GM18873 (cell line): ENCODE measurements at regions not wholly inside any gene's neighbourhood (a gene's known extent, or its start where the extent isn't known, plus 50 kb on each side); places are given as distances from the start of the nearest gene placed in this dataset.

Experiments
- ATAC-seq: cut with Tn5 transposase; IDR thresholded peaks from one replicate; pipeline ENCODE4 v1.9.1; 2021; ENCODE audit warnings: mild to moderate bottlenecking, moderate library complexity, moderate number of reproducible peaks; ENCODE audit not compliant: unreplicated experiment, low FRiP score

GRCh38 chr13:79267560-79267959 is 138.5 kb downstream of the RBM26 start:
- no peak for ATAC-seq

GRCh38 chr13:79258489-79258888 is 147.6 kb downstream of the RBM26 start:
- peak; percentile 77 for ATAC-seq

- no peak for ATAC-seq
These were observed 159.5 kb downstream of the RBM26 start for GRCh38 chr13:79246578-79246949.

- no peak for ATAC-seq
These were observed 160.0 kb downstream of the RBM26 start for GRCh38 chr13:79245937-79246577.

- no peak for ATAC-seq
These were observed 164.4 kb downstream of the RBM26 start for GRCh38 chr13:79241697-79242096.

- ATAC-seq: no peak
These were observed 168.1 kb downstream of the RBM26 start for GRCh38 chr13:79237981-79238380.

GRCh38 chr13:79231887-79232286 is 174.2 kb downstream of the RBM26 start:
- no peak for ATAC-seq

- ATAC-seq: no peak
These were observed 176.3 kb downstream of the RBM26 start for GRCh38 chr13:79229761-79230160.

- ATAC-seq: no peak
These were observed 177.1 kb downstream of the RBM26 start for GRCh38 chr13:79228972-79229371.

- ATAC-seq: peak; percentile 84
These were observed 178.6 kb downstream of the RBM26 start for GRCh38 chr13:79227418-79227817.

- no peak for ATAC-seq
These were observed 179.1 kb downstream of the RBM26 start for GRCh38 chr13:79226938-79227337.

- no peak for ATAC-seq
These were observed 179.8 kb downstream of the RBM26 start for GRCh38 chr13:79226250-79226649.

- ATAC-seq: no peak
These were observed 180.4 kb downstream of the RBM26 start for GRCh38 chr13:79225487-79226232.

- ATAC-seq: no peak
These were observed 183.4 kb downstream of the RBM26 start for GRCh38 chr13:79222427-79223205.

GRCh38 chr13:79212064-79212619 is 193.9 kb downstream of the RBM26 start:
- ATAC-seq: no peak

- ATAC-seq: no peak
These were observed 194.7 kb downstream of the RBM26 start for GRCh38 chr13:79211377-79211776.

GRCh38 chr13:79197933-79198332 is 208.1 kb downstream of the RBM26 start:
- ATAC-seq: no peak

GRCh38 chr13:79196843-79197242 is 209.2 kb downstream of the RBM26 start:
- no peak for ATAC-seq

- no peak for ATAC-seq
These were observed 209.7 kb downstream of the RBM26 start for GRCh38 chr13:79196366-79196765.

GRCh38 chr13:79194727-79195126 is 211.3 kb downstream of the RBM26 start:
- peak; percentile 11 for ATAC-seq

- ATAC-seq: peak; percentile 98
These were observed 211.8 kb downstream of the RBM26 start for GRCh38 chr13:79194272-79194671.
